ENCODE measurements at regions not wholly inside any gene's neighbourhood (a gene's known extent, or its start where the extent isn't known, plus 50 kb on each side); places are given as distances from the start of the nearest gene placed in this dataset.

- H3K9me3 ChIP-seq (ENCODE audit: control insufficient read depth in 1 of 2, low read length in 2 of 2) = no peaks in the 10 kb centered on the region
- no peak overlapping the region for H3K9ac ChIP-seq (ENCODE audit: low read depth in 1 of 2, low read length in 2 of 2)
- H3K4me3 ChIP-seq (ENCODE audit: low read depth in 1 of 2, low read length in 2 of 2) = no peak overlapping the region
- no peaks in the 10 kb centered on the region for H3K4me1 ChIP-seq (ENCODE audit: control insufficient read depth in 1 of 2, insufficient read depth in 2 of 2, low read length in 2 of 2)
- no peaks in the 10 kb centered on the region for H3K27me3 ChIP-seq (ENCODE audit: control insufficient read depth in 1 of 2, insufficient read depth in 2 of 2, low read length in 2 of 2)
- H3K36me3 ChIP-seq (ENCODE audit: control insufficient read depth in 1 of 2, insufficient read depth in 2 of 2, low read length in 2 of 2) = no peaks in the 10 kb centered on the region
- H3K27ac ChIP-seq (ENCODE audit: low read depth, low read length) = no peak overlapping the region
These were observed 119.6 kb upstream of the GNPDA2 start for GRCh38 chr4:44845993-44846392.

GRCh38 chr4:44845309-44845708, 119.0 kb upstream of the GNPDA2 start:
- Histone ChIP-seq H3K4me1 (ENCODE audit: control insufficient read depth in 1 of 2, insufficient read depth in 2 of 2, low read length in 2 of 2) (no peaks in the 10 kb centered on the region), H3K27me3 (ENCODE audit: control insufficient read depth in 1 of 2, insufficient read depth in 2 of 2, low read length in 2 of 2) (no peaks in the 10 kb centered on the region), H3K36me3 (ENCODE audit: control insufficient read depth in 1 of 2, insufficient read depth in 2 of 2, low read length in 2 of 2) (no peaks in the 10 kb centered on the region), H3K4me3 (ENCODE audit: low read depth in 1 of 2, low read length in 2 of 2) (no peak overlapping the region), H3K9ac (ENCODE audit: low read depth in 1 of 2, low read length in 2 of 2) (no peak overlapping the region), H3K27ac (ENCODE audit: low read depth, low read length) (no peak overlapping the region), H3K9me3 (ENCODE audit: control insufficient read depth in 1 of 2, low read length in 2 of 2) (no peaks in the 10 kb centered on the region)

DNA sequence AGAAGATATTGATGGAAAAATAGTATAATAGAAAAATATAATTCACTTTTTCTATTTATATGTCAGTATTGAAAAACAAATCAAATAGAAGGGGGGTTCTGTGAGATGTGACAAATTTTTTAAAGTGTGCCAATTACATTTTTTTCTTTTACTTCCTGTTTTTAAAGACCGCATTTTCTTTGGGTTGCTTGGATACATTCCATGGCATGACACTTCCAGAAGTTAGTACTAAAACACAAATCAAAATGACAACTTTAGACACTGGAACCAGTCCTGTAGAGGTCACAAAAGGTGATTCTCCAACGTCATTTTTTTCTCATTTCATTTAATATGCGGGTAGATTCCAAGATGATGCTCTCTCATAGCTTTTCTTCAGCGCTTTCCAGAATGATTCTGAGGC, 116.2 kb upstream of the GNPDA2 start:
- Histone ChIP-seq H3K27ac (ENCODE audit: low read depth, low read length) (no peak overlapping the region), H3K9ac (ENCODE audit: low read depth in 1 of 2, low read length in 2 of 2) (no peak overlapping the region), H3K4me1 (ENCODE audit: control insufficient read depth in 1 of 2, insufficient read depth in 2 of 2, low read length in 2 of 2) (no peaks in the 10 kb centered on the region), H3K9me3 (ENCODE audit: control insufficient read depth in 1 of 2, low read length in 2 of 2) (no peaks in the 10 kb centered on the region), H3K27me3 (ENCODE audit: control insufficient read depth in 1 of 2, insufficient read depth in 2 of 2, low read length in 2 of 2) (no peaks in the 10 kb centered on the region), H3K36me3 (ENCODE audit: control insufficient read depth in 1 of 2, insufficient read depth in 2 of 2, low read length in 2 of 2) (no peaks in the 10 kb centered on the region), H3K4me3 (ENCODE audit: low read depth in 1 of 2, low read length in 2 of 2) (no peak overlapping the region)

GRCh38 chr4:44817930-44818329, 91.6 kb upstream of the GNPDA2 start:
- Histone ChIP-seq H3K9me3 (ENCODE audit: control insufficient read depth in 1 of 2, low read length in 2 of 2) (peaks cover 0 to 4% of the 10 kb centered on the region in 2 donors), H3K27me3 (ENCODE audit: control insufficient read depth in 1 of 2, insufficient read depth in 2 of 2, low read length in 2 of 2) (no peaks in the 10 kb centered on the region), H3K27ac (ENCODE audit: low read depth, low read length) (no peak overlapping the region), H3K36me3 (ENCODE audit: control insufficient read depth in 1 of 2, insufficient read depth in 2 of 2, low read length in 2 of 2) (no peaks in the 10 kb centered on the region), H3K9ac (ENCODE audit: low read depth in 1 of 2, low read length in 2 of 2) (no peak overlapping the region), H3K4me1 (ENCODE audit: control insufficient read depth in 1 of 2, insufficient read depth in 2 of 2, low read length in 2 of 2) (no peaks in the 10 kb centered on the region), H3K4me3 (ENCODE audit: low read depth in 1 of 2, low read length in 2 of 2) (no peak overlapping the region)

DNA sequence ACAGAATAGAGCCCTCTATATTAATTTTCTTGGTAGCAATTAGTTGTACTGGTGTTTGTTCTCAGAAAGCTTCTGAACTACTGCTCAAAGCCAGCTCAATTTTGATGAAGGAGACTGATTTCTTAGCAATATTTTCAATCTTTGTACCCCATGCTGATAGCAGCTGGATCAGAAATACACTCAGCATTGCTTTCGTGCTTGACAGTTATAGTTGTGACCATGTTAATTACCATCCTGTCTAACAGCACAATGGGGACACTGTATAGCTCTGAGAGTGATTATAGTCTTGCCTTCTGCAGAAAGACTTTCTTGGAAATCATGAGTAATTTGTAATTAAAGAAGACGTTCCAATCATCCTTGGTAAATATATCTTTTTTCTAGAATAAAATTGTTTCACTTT, 79.7 kb upstream of the GNPDA2 start:
- Histone ChIP-seq H3K4me3 (ENCODE audit: low read depth in 1 of 2, low read length in 2 of 2) (no peak overlapping the region), H3K36me3 (ENCODE audit: control insufficient read depth in 1 of 2, insufficient read depth in 2 of 2, low read length in 2 of 2) (no peaks in the 10 kb centered on the region), H3K27me3 (ENCODE audit: control insufficient read depth in 1 of 2, insufficient read depth in 2 of 2, low read length in 2 of 2) (no peaks in the 10 kb centered on the region), H3K9ac (ENCODE audit: low read depth in 1 of 2, low read length in 2 of 2) (no peak overlapping the region), H3K9me3 (ENCODE audit: control insufficient read depth in 1 of 2, low read length in 2 of 2) (no peaks in the 10 kb centered on the region), H3K27ac (ENCODE audit: low read depth, low read length) (no peak overlapping the region), H3K4me1 (ENCODE audit: control insufficient read depth in 1 of 2, insufficient read depth in 2 of 2, low read length in 2 of 2) (no peaks in the 10 kb centered on the region)

DNA sequence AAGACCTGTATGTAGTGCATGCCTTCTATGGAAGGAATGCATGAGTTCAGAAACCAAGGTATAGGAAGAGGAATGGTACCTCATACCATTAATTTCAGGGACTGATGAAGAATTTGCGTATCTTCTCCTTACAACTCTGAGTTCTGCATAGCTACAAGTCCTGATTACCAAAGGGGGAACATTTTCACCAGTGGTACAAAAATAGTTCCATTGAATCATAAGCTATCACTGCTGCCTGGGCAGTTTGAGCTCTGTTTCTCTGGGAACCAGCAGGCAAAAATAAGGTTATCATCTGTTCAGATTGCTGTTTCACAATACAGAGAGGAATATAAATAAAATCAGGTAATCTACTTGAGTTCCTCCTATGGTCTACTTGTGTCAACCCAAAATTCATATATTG, 77.9 kb upstream of the GNPDA2 start:
- Histone ChIP-seq H3K27ac (ENCODE audit: low read depth, low read length) (no peak overlapping the region), H3K4me3 (ENCODE audit: low read depth in 1 of 2, low read length in 2 of 2) (no peak overlapping the region), H3K9ac (ENCODE audit: low read depth in 1 of 2, low read length in 2 of 2) (no peak overlapping the region), H3K9me3 (ENCODE audit: control insufficient read depth in 1 of 2, low read length in 2 of 2) (no peaks in the 10 kb centered on the region), H3K4me1 (ENCODE audit: control insufficient read depth in 1 of 2, insufficient read depth in 2 of 2, low read length in 2 of 2) (no peaks in the 10 kb centered on the region), H3K36me3 (ENCODE audit: control insufficient read depth in 1 of 2, insufficient read depth in 2 of 2, low read length in 2 of 2) (no peaks in the 10 kb centered on the region), H3K27me3 (ENCODE audit: control insufficient read depth in 1 of 2, insufficient read depth in 2 of 2, low read length in 2 of 2) (no peaks in the 10 kb centered on the region)

GRCh38 chr4:44801384-44801783, 75.0 kb upstream of the GNPDA2 start:
- Histone ChIP-seq H3K27ac (ENCODE audit: low read depth, low read length) (no peak overlapping the region), H3K4me1 (ENCODE audit: control insufficient read depth in 1 of 2, insufficient read depth in 2 of 2, low read length in 2 of 2) (no peaks in the 10 kb centered on the region), H3K36me3 (ENCODE audit: control insufficient read depth in 1 of 2, insufficient read depth in 2 of 2, low read length in 2 of 2) (no peaks in the 10 kb centered on the region), H3K4me3 (ENCODE audit: low read depth in 1 of 2, low read length in 2 of 2) (no peak overlapping the region), H3K27me3 (ENCODE audit: control insufficient read depth in 1 of 2, insufficient read depth in 2 of 2, low read length in 2 of 2) (no peaks in the 10 kb centered on the region), H3K9me3 (ENCODE audit: control insufficient read depth in 1 of 2, low read length in 2 of 2) (peaks cover 0 to 7% of the 10 kb centered on the region in 2 donors), H3K9ac (ENCODE audit: low read depth in 1 of 2, low read length in 2 of 2) (no peak overlapping the region)

DNA sequence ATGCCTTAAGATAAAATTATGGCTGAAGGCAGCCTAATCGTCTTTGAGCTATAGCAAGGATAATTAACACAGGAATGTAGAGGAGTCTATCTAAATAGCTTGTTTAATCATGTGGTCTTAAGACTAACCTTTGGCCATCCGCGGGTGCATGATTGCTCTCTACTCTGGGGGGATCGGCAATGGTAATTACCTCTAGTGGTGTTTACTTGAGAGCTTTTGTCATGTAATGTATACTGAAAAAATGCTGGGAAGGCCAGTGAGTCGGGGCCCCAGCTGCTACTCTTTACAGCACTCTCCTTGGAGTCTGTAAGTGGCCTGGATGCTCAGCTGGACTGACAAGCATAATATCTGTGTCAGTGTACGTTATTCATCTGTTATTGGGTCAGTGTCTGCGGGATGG, 65.5 kb upstream of the GNPDA2 start:
- H3K27ac ChIP-seq (ENCODE audit: low read depth, low read length) = no peak overlapping the region
- H3K36me3 ChIP-seq (ENCODE audit: control insufficient read depth in 1 of 2, insufficient read depth in 2 of 2, low read length in 2 of 2) = no peaks in the 10 kb centered on the region

GRCh38 chr4:44777115-44777514, 50.8 kb upstream of the GNPDA2 start:
- Histone ChIP-seq H3K4me1 (ENCODE audit: control insufficient read depth in 1 of 2, insufficient read depth in 2 of 2, low read length in 2 of 2) (no peaks in the 10 kb centered on the region), H3K4me3 (ENCODE audit: low read depth in 1 of 2, low read length in 2 of 2) (no peak overlapping the region), H3K36me3 (ENCODE audit: control insufficient read depth in 1 of 2, insufficient read depth in 2 of 2, low read length in 2 of 2) (no peaks in the 10 kb centered on the region), H3K27ac (ENCODE audit: low read depth, low read length) (no peak overlapping the region), H3K9ac (ENCODE audit: low read depth in 1 of 2, low read length in 2 of 2) (no peak overlapping the region), H3K27me3 (ENCODE audit: control insufficient read depth in 1 of 2, insufficient read depth in 2 of 2, low read length in 2 of 2) (no peaks in the 10 kb centered on the region), H3K9me3 (ENCODE audit: control insufficient read depth in 1 of 2, low read length in 2 of 2) (peaks cover 0 to 6% of the 10 kb centered on the region in 2 donors)

More for the DNA sequence above, 65.5 kb upstream of the GNPDA2 start:
- H3K27me3 ChIP-seq (ENCODE audit: control insufficient read depth in 1 of 2, insufficient read depth in 2 of 2, low read length in 2 of 2) = no peaks in the 10 kb centered on the region
- no peaks in the 10 kb centered on the region for H3K4me1 ChIP-seq (ENCODE audit: control insufficient read depth in 1 of 2, insufficient read depth in 2 of 2, low read length in 2 of 2)
- H3K9me3 ChIP-seq (ENCODE audit: control insufficient read depth in 1 of 2, low read length in 2 of 2) = peaks cover 0 to 2% of the 10 kb centered on the region in 2 donors
- H3K9ac ChIP-seq (ENCODE audit: low read depth in 1 of 2, low read length in 2 of 2) = no peak overlapping the region
- H3K4me3 ChIP-seq (ENCODE audit: low read depth in 1 of 2, low read length in 2 of 2) = no peak overlapping the region
